IMR-90 (cell line): ENCODE measurements at regions not wholly inside any gene's neighbourhood (a gene's known extent, or its start where the extent isn't known, plus 50 kb on each side); places are given as distances from the start of the nearest gene placed in this dataset.
"Not testable (repeated sequence)": the region's sequence is repeated elsewhere in the genome, so short reads cannot be mapped to it uniquely, and the experiment has no call there.

Experiments used
- ATAC-seq: fragments of 200-7000 bp; cut with Tn5 transposase; 2 replicates; pipeline ENCODE4 v1.9.1; 2020; ENCODE audit warnings: low read depth, mild to moderate bottlenecking, moderate library complexity
- BruUV-seq: library from RNA; stranded (reverse); fragments of 400-500 nt; replicated peaks from 2 replicates; lab custom pipeline; 2021; lab: Mats Ljungman, UMichigan
- CTCF ChIA-PET: fragments of 300-600 bp; formaldehyde crosslinking; extraction: SDS; loops from one replicate; lab custom pipeline; 2021; ENCODE audit warnings: antibody characterized with exemption; lab: Yijun Ruan, JAX
- POLR2A ChIA-PET: fragments of 300-600 bp; sonication (Branson Sonifier 250); formaldehyde crosslinking; loops from one replicate; lab custom pipeline; 2022; ENCODE audit warnings: antibody characterized with exemption; ENCODE audit not compliant: unreplicated experiment; lab: Charles Lee
- DNase-seq: peaks from one replicate; pipeline ENCODE4 v3.0.0; 2013
- H2AFZ ChIP-seq: replicated peaks from 2 replicates; pipeline ENCODE3; 2013; ENCODE audit warnings: low read length, mild to moderate bottlenecking; ENCODE audit not compliant: poor library complexity
- H2AK5ac ChIP-seq: 2 replicates; pipeline ENCODE4 v1.6.1; 2013; ENCODE audit warnings: low read depth, low read length, inconsistent platforms
- H2AK9ac ChIP-seq: replicated peaks from 2 replicates; pipeline ENCODE3; 2013; ENCODE audit warnings: mild to moderate bottlenecking, low read depth, low read length, moderate library complexity; ENCODE audit not compliant: poor library complexity
- H2BK120ac ChIP-seq: 2 replicates; pipeline ENCODE4 v1.6.1; 2013; ENCODE audit warnings: low read depth, low read length, inconsistent platforms
- H2BK15ac ChIP-seq: 3 replicates; pipeline ENCODE4 v1.6.1; 2013; ENCODE audit warnings: low read depth, low read length, inconsistent platforms
- H2BK20ac ChIP-seq: 2 replicates; pipeline ENCODE4 v1.6.1; 2013; ENCODE audit warnings: low read depth, mild to moderate bottlenecking, inconsistent platforms, low read length, moderate library complexity
- H2BK5ac ChIP-seq: 2 replicates; pipeline ENCODE4 v1.6.1; 2013; ENCODE audit warnings: mild to moderate bottlenecking, low read depth, low read length, inconsistent platforms; ENCODE audit not compliant: poor library complexity, severe bottlenecking
- H3K14ac ChIP-seq: replicated peaks from 2 replicates; pipeline ENCODE4 v1.6.1; 2013; ENCODE audit warnings: low read depth, low read length, inconsistent platforms
- H3K18ac ChIP-seq: 2 replicates; pipeline ENCODE4 v1.6.1; 2013; ENCODE audit warnings: low read depth, low read length, control low read depth
- H3K23ac ChIP-seq: 2 replicates; pipeline ENCODE4 v1.6.1; 2013; ENCODE audit warnings: low read depth, low read length, inconsistent platforms
- H3K27ac ChIP-seq: 2 replicates; pipeline ENCODE4 v1.5.1; 2013; ENCODE audit warnings: mild to moderate bottlenecking, control low read depth, low read length; ENCODE audit not compliant: insufficient read depth
- H3K27me3 ChIP-seq: 2 replicates; pipeline ENCODE4 v1.6.1; 2013; ENCODE audit warnings: low read length; ENCODE audit not compliant: control insufficient read depth, insufficient read depth
- H3K36me3 ChIP-seq: 2 replicates; pipeline ENCODE4 v1.6.1; 2013; ENCODE audit warnings: low read length, mixed read lengths; ENCODE audit not compliant: control insufficient read depth, insufficient read depth
- H3K4ac ChIP-seq: 2 replicates; pipeline ENCODE4 v1.6.1; 2013; ENCODE audit warnings: low read depth, low read length, inconsistent platforms
- H3K4me1 ChIP-seq: 2 replicates; pipeline ENCODE4 v1.6.1; 2013; ENCODE audit warnings: low read length, mixed read lengths; ENCODE audit not compliant: control insufficient read depth, insufficient read depth
- H3K4me2 ChIP-seq: 2 replicates; pipeline ENCODE4 v1.6.1; 2013; ENCODE audit warnings: low read depth, mild to moderate bottlenecking, control low read depth, low read length, moderate library complexity
- H3K4me3 ChIP-seq: 2 replicates; pipeline ENCODE4 v1.5.1; 2013; ENCODE audit warnings: low read depth, mild to moderate bottlenecking, control low read depth, low read length, moderate library complexity; ENCODE audit not compliant: insufficient read depth
- H3K56ac ChIP-seq: 2 replicates; pipeline ENCODE4 v1.6.1; 2013; ENCODE audit warnings: low read length, inconsistent platforms; ENCODE audit not compliant: insufficient read depth; ENCODE audit errors: extremely low read depth
- H3K79me1 ChIP-seq, 2 experiments: 2 replicates each; pipeline ENCODE4 v1.6.1; 2013; ENCODE audit warnings: low read length in 2 of 2, inconsistent platforms in 1 of 2, low read depth in 1 of 2
- H3K9ac ChIP-seq: 2 replicates; pipeline ENCODE4 v1.6.1; 2013; ENCODE audit warnings: low read depth, low read length, control low read depth
- H3K9me1 ChIP-seq: 2 replicates; pipeline ENCODE4 v1.6.1; 2013; ENCODE audit warnings: low read length, inconsistent platforms; ENCODE audit not compliant: insufficient read depth
- H3K9me3 ChIP-seq: 2 replicates; pipeline ENCODE4 v1.6.1; 2013; ENCODE audit warnings: low read length; ENCODE audit not compliant: control insufficient read depth, insufficient read depth
- H4K20me1 ChIP-seq: 2 replicates; pipeline ENCODE4 v1.6.1; 2013; ENCODE audit warnings: low read length, inconsistent platforms; ENCODE audit not compliant: insufficient read depth
- H4K5ac ChIP-seq: 2 replicates; pipeline ENCODE4 v1.6.1; 2013; ENCODE audit warnings: mild to moderate bottlenecking, low read depth, low read length, control low read depth
- H4K8ac ChIP-seq, 2 experiments: 2 replicates each; pipeline ENCODE4 v1.6.1; 2013; ENCODE audit warnings: low read depth in 2 of 2, low read length in 2 of 2, control low read depth in 1 of 2, inconsistent platforms in 1 of 2
- H4K91ac ChIP-seq: 2 replicates; pipeline ENCODE4 v1.6.1; 2013; ENCODE audit warnings: low read depth, low read length, inconsistent platforms; ENCODE audit not compliant: insufficient read depth
- BHLHE40 ChIP-seq: fragments of 150-350 bp; IDR thresholded peaks from 2 replicates; pipeline ENCODE4 v1.6.1; 2016; ENCODE audit warnings: mild to moderate bottlenecking, low read depth, low read length
- MAFK ChIP-seq: IDR thresholded peaks from 2 replicates; pipeline ENCODE4 v1.6.1; 2012; ENCODE audit warnings: low read depth, low read length, improper control_type of control experiment
- WGBS, 2 experiments: methylation state at CpG; one replicate each; pipeline versions ENCODE4 v1.1.5 to v1.1.7; 2013; ENCODE audit warnings: missing lambda C conversion rate in 2 of 2; ENCODE audit not compliant: insufficient read length in 1 of 2; ENCODE audit errors: extremely low coverage in 2 of 2; 5-methylcytosine and 5-hydroxymethylcytosine counted together
- dilution Hi-C: fragments of 300-500 bp; cut with HindIII; formaldehyde crosslinking; loops from one replicate; pipeline ENCODE4 v1.14.3; 2018; ENCODE audit warnings: low sequenced_read_pairs; ENCODE audit not compliant: unreplicated experiment
- in situ Hi-C: fragments of 300-500 bp; cut with MboI; formaldehyde crosslinking; loops from 3 replicates; pipeline ENCODE4 v1.14.3; 2019; ENCODE audit warnings: low sequenced_read_pairs, inconsistent platforms, mixed read lengths
- intact Hi-C: fragments of 100-400 bp; cut with micrococcal nuclease; formaldehyde crosslinking; loops from 2 replicates; pipeline ENCODE4 v1.10.0; 2022

- Histone ChIP-seq H3K27me3 (no peaks in the 10 kb centered on the region), H2AK9ac (peak overlapping the region; percentile 72), H2BK5ac (no peak overlapping the region), H2AFZ (no peak overlapping the region), H3K9me1 (no peaks in the 10 kb centered on the region), H3K4me3 (no peak overlapping the region), H3K14ac (no peak overlapping the region), H4K20me1 (no peaks in the 10 kb centered on the region), H2BK120ac (no peak overlapping the region), H3K79me1 (no peaks in the 10 kb centered on the region), H3K56ac (no peak overlapping the region), H3K4me2 (no peak overlapping the region), H3K36me3 (no peaks in the 10 kb centered on the region), H2BK20ac (no peak overlapping the region), H3K9me3 (0 out of 2 replicates have a peak, but pooled peaks cover 2% of the 10 kb centered on the region), H3K9ac (no peak overlapping the region), H3K18ac (no peak overlapping the region), H3K23ac (no peak overlapping the region), H3K4ac (no peak overlapping the region), H4K91ac (no peak overlapping the region), H3K27ac (no peak overlapping the region), H4K8ac (no peak overlapping the region), H4K5ac (no peak overlapping the region), H2AK5ac (no peak overlapping the region), H2BK15ac (no peak overlapping the region), H3K4me1 (no peaks in the 10 kb centered on the region; the same call in 1 of the 2 replicates)
- dilution Hi-C loops (no loop called here), in situ Hi-C loops (no loop called here), intact Hi-C loops (no loop called here)
- TF ChIP-seq MAFK = no peak
- TF ChIP-seq BHLHE40 = no peak
- WGBS, 2 experiments = no CpG with 5 or more reads among the region's 7 CpGs
- no peak for DNase-seq
- ChIA-PET CTCF (no interaction called here), POLR2A (no interaction called here)
- ATAC-seq = no peak
- no TSS peak for BruUV-seq
These were observed 576.2 kb downstream of the BNC2 start for GRCh38 chr9:16294133-16294770.

DNA sequence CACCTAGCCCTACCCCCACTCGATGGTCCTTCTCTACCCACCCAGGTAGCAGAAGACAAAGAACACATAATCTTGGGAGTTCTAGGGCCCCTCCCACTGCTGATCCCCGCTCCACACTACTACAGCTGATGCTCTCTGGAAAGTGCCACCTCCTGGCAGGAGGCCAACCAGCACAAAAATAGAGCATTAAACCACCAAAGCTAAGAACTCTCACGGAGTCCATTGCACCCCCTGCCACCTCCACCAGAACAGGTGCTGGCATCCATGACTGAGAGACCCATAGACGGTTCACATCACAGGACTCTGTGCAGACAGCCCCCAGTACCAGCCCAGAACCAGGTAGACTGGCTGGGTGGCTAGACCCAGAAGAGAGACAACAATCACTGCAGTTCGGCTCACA lies 575.5 kb downstream of the BNC2 start:
- H3K4me3 ChIP-seq, POLR2A ChIA-PET, CTCF ChIA-PET, H3K27ac ChIP-seq, H2BK15ac ChIP-seq, H3K14ac ChIP-seq, H3K4me1 ChIP-seq, H3K4ac ChIP-seq, H4K20me1 ChIP-seq, H3K36me3 ChIP-seq, H3K9me3 ChIP-seq, H2AFZ ChIP-seq, dilution Hi-C loops, ATAC-seq, H4K8ac ChIP-seq, H2AK5ac ChIP-seq, DNase-seq, H3K9me1 ChIP-seq, H4K91ac ChIP-seq, H3K4me2 ChIP-seq, H2BK20ac ChIP-seq, in situ Hi-C loops, H3K23ac ChIP-seq, H2AK9ac ChIP-seq, H4K5ac ChIP-seq, H3K9ac ChIP-seq, H3K79me1 ChIP-seq, H3K56ac ChIP-seq, H2BK120ac ChIP-seq, H3K18ac ChIP-seq, BruUV-seq, H2BK5ac ChIP-seq, intact Hi-C loops, H3K27me3 ChIP-seq: not testable (repeated sequence)
- 87% methylated on average over 3 of the region's 5 CpGs; no CpG with 5 or more reads in 1 of the 2 experiments for WGBS, 2 experiments
